CD4-positive, alpha-beta T cell treated with Interleukin-4 for 1 hour (primary cell): ENCODE measurements at regions not wholly inside any gene's neighbourhood (a gene's known extent, or its start where the extent isn't known, plus 50 kb on each side); places are given as distances from the start of the nearest gene placed in this dataset.
"Not testable (repeated sequence)": the region's sequence is repeated elsewhere in the genome, so short reads cannot be mapped to it uniquely, and the experiment has no call there.

Source experiments
- DNase-seq, 2 donors: peaks; one replicate each; pipeline ENCODE4 v3.0.0-alpha.2; 2020 to 2022

- DNase-seq = no peak
These were observed 78.8 kb upstream of the PCSK5 start for GRCh38 chr9:75811692-75812091.

GRCh38 chr9:75812141-75812540 lies 78.3 kb upstream of the PCSK5 start:
- no peak for DNase-seq

GRCh38 chr9:75814667-75815066 lies 75.8 kb upstream of the PCSK5 start:
- no peak for DNase-seq

DNA sequence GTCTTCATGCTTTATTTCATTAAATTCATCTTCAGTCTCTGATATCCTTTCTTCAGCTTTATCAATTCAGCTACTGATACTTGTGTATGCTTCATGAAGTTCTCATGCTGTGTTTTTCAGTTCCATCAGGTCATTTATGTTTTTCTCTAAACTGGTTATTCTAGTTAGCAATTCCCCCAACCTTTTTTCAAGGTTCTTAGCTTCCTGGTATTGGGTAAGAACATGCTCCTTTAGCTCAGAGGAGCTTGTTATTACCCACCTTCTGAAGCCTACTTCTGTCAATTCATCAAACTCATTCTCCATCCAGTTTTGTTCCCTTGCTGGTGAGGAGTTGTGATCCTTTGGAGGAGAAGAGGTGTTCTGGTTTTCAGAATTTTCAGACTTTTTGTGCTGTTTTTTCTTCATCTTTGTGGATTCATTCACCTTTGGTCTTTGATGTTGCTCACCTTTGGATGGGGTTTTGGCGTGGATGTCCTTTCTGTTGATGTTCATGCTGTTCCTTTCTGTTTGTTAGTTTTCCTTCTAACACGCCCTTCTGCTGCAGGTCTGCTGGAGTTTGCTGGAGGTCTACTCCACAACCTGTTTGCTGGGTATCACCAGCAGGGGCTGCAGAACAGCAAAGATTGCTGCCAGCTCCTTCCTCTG lies 69.9 kb upstream of the PCSK5 start:
- not testable (repeated sequence) for DNase-seq

DNA sequence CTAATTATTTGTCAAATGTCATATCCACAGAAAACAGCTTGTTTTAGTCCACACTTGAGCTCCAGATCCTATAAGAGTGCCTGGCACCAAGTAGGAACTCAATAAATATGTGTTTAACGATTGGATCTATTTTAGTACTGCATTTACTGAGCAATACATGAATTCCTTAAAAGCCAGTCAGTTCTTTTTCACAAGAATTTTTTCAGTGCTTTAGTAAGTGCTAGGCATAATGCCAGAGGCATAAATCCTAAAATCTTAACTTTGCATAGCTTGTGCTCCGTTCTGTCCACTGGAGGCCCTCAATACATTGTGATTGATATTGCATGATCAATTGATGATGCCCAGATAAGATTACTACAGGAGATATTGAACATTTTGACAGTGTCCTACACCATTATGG lies 67.3 kb upstream of the PCSK5 start:
- DNase-seq = no peak

GRCh38 chr9:75824816-75825568 lies 65.5 kb upstream of the PCSK5 start:
- no peak for DNase-seq

DNA sequence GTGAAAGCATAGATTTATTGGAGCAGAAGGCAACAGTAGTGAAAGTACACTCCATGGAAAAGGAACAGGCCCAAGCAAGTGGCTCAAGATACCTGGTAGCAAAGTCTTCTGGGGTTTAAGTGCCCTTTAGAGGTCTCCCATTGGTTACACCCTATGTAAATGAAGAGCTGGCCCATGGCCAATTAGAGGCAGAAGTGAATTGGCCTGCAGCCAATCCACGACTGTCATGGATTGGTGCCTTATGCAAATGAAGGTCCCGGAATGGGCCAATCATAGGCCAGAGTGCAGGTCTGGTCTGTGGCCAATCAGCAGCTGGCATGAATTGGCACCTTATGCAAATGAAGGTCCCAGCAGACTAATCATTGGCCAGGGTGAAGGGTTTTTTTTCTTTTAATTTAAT lies 64.2 kb upstream of the PCSK5 start:
- DNase-seq = no peak

DNA sequence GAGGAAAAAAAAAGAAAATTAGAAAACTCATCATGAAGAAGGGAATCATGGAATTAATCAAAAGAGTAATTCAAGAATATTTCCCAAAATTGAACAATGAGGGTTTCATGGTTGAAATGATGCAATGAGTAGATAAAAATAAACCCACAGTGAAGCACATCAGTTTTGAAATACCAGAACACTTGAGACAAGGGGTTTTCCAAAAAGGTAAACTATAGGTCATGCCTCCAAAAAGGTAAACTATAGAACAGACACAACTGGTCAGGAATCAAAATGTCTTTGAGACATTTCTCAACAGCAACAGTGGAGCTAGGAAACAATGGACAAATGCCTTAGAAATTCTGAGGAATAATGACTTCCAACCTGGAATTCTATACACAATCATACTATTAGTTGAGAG lies 60.2 kb upstream of the PCSK5 start:
- no peak for DNase-seq

DNA sequence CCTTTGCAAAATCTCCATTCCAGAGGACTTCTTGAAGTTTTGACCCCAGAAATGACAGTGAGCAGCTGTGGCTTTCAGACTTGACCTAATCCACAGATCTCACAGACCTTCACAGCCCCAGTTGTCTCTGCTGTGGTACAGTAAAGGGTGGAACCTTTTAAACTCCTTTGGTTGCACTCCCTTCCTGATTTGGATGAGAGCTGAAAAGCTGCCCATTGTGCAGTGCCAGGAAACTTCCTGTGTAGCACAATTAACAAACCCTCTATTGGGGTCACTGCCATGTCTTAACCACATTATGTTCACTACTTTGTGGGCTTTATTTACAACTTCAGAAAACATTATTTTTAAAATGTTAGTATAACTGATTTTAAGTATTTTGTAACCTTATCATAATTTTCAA lies 56.7 kb upstream of the PCSK5 start:
- DNase-seq = no peak

DNA sequence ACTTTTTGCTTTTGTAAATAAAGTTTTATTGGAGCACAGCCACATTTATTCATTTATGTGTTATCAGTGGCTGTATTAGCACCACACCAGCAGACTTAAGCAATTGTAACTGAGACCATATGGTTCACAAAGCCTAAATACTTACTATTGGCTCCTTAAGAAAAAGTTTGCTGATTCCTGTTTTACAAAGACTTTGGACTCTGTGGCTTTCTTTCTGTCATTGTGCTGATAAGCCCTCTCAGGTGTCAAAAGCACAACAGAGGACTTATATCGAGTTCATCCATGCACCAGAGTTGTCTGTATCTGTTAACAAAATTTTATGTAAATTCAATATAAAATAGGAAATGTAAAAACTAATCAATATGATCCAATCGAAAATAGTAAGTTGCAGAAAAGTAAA lies 55.6 kb upstream of the PCSK5 start:
- no peak for DNase-seq
